Activated naive CD8-positive, alpha-beta T cell treated with anti-CD3 and anti-CD28 coated beads, Interleukin-2, amount 50 U/mL, for 24 hours (primary cell): ENCODE measurements at regions not wholly inside any gene's neighbourhood (a gene's known extent, or its start where the extent isn't known, plus 50 kb on each side); places are given as distances from the start of the nearest gene placed in this dataset.

Experiments used
- ATAC-seq: fragments of 150-1000 bp; cut with Tn5 transposase; one replicate; pipeline ENCODE4 v1.10.0; 2021
- DNase-seq: peaks from one replicate; pipeline ENCODE4 v3.0.0; 2021
- H3K27ac Mint-ChIP-seq: one replicate; pipeline ENCODE4 v1.8.0; 2021; ENCODE audit warnings: mild to moderate bottlenecking, mixed read lengths
- H3K27me3 Mint-ChIP-seq: one replicate; pipeline ENCODE4 v1.8.0; 2021; ENCODE audit warnings: mixed read lengths
- H3K36me3 Mint-ChIP-seq: one replicate; pipeline ENCODE4 v1.8.0; 2021; ENCODE audit warnings: low read depth, mixed read lengths
- H3K4me1 Mint-ChIP-seq: one replicate; pipeline ENCODE4 v1.8.0; 2021; ENCODE audit warnings: mixed read lengths
- H3K4me3 Mint-ChIP-seq: one replicate; pipeline ENCODE4 v1.8.0; 2021; ENCODE audit warnings: mild to moderate bottlenecking, moderate library complexity, mixed read lengths
- H3K9me3 Mint-ChIP-seq: one replicate; pipeline ENCODE4 v1.8.0; 2021; ENCODE audit warnings: mixed read lengths

DNA sequence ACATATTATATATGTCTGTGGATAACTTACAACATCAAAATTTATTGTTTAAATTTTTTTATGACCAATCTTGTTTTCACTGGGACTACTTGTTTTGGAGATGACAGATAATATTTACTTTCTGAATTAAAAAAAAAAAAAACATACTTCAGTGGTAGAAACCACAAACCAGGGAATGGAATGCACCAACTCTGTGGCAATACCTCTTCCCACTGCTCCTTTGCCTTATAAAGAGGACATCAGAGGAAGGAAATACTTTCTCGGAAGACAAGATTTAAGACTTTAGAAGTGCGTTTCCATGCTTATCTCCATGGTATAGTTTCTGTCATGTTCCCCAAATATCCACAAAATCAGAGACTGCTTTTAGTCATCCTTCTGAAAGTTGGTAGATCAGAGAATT lies 1241.1 kb upstream of the EYS start:
- Mint-ChIP-seq H3K27me3 (no peaks in the 10 kb centered on the region), H3K4me3 (no peak overlapping the region), H3K4me1 (no peaks in the 10 kb centered on the region), H3K36me3 (no peaks in the 10 kb centered on the region), H3K27ac (no peak overlapping the region), H3K9me3 (peaks cover 15% of the 10 kb centered on the region)
- DNase-seq, result no peak
- no peak for ATAC-seq

GRCh38 chr6:66940003-66940402 lies 1233.0 kb upstream of the EYS start:
- Mint-ChIP-seq H3K4me3 (no peak overlapping the region), H3K27me3 (no peaks in the 10 kb centered on the region), H3K4me1 (no peaks in the 10 kb centered on the region), H3K9me3 (peaks cover 11% of the 10 kb centered on the region), H3K36me3 (no peaks in the 10 kb centered on the region), H3K27ac (no peak overlapping the region)
- DNase-seq, result no peak
- ATAC-seq, result no peak

GRCh38 chr6:66937180-66937579 lies 1230.2 kb upstream of the EYS start:
- Mint-ChIP-seq H3K4me1 (no peaks in the 10 kb centered on the region), H3K27me3 (no peaks in the 10 kb centered on the region), H3K9me3 (peaks cover 7% of the 10 kb centered on the region), H3K4me3 (no peak overlapping the region), H3K36me3 (no peaks in the 10 kb centered on the region), H3K27ac (no peak overlapping the region)
- ATAC-seq (no peak), DNase-seq (no peak)

DNA sequence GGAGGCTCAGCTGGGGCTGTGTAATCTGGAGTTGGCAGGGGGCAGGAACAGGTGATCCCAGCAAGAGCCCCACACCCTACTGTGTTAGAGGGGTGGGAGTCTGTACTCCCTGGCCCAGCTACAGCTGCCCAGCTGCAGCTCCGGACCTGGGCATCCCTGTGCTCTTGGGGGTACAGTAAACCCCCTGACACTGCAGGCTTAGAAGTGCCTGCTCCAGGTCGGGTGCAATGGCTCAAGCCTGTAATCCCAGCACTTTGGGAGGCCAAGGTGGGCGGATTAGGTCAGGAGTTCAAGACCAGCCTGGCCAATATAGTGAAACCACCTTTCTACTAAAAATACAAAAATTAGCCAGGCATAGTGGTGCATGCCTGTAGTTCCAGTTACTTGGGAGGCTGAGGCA lies 1228.6 kb upstream of the EYS start:
- no peaks in the 10 kb centered on the region for H3K27me3 Mint-ChIP-seq
- no peak overlapping the region for H3K27ac Mint-ChIP-seq
- no peak for DNase-seq
- no peak overlapping the region for H3K4me3 Mint-ChIP-seq
- H3K36me3 Mint-ChIP-seq, result no peaks in the 10 kb centered on the region
- ATAC-seq, result no peak
- H3K4me1 Mint-ChIP-seq, result no peaks in the 10 kb centered on the region
- peaks cover 11% of the 10 kb centered on the region for H3K9me3 Mint-ChIP-seq

- Mint-ChIP-seq H3K27me3 (no peaks in the 10 kb centered on the region), H3K4me3 (no peak overlapping the region), H3K9me3 (peaks cover 27% of the 10 kb centered on the region), H3K27ac (no peak overlapping the region), H3K36me3 (no peaks in the 10 kb centered on the region), H3K4me1 (no peaks in the 10 kb centered on the region)
- DNase-seq (no peak), ATAC-seq (no peak)
Measured at GRCh38 chr6:66931787-66932186, 1224.8 kb upstream of the EYS start.

DNA sequence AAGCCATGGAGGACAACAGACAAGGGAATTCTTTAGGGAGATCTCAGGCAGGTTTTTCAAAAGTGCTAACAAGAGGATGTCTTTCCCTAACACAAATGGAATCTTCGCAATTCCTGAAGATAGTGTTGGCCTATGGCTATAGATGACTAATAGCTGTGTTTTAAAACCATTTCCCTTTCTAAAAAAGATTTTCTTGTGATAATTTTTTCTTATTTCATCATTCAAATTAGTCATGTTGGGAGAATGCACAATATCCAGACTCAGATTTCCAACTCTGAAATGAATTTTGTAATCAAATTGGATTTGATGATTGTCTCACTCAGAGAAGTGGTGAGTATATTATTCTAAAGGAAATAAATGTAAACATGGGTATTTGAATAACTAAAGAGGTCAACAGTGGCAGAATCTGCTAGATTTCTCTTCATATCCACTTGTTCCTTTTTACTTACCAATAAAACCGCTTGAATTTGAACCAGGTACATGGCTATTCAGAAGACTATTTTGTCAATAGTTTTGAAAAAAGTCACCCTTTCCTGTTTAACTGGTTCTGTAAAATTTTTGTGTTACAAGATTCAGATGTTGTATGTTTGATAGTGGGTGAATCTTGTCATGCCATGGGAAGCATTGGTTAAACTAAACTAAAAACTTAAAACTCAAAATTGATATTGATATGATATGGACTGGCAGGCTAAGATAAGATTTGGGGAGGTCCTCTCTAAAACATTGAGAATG lies 1223.7 kb upstream of the EYS start:
- DNase-seq (no peak), ATAC-seq (no peak)
- no peak overlapping the region for H3K4me3 Mint-ChIP-seq
- no peaks in the 10 kb centered on the region for H3K27me3 Mint-ChIP-seq
- H3K36me3 Mint-ChIP-seq, result no peaks in the 10 kb centered on the region
- peaks cover 29% of the 10 kb centered on the region for H3K9me3 Mint-ChIP-seq
- no peaks in the 10 kb centered on the region for H3K4me1 Mint-ChIP-seq
- H3K27ac Mint-ChIP-seq, result no peak overlapping the region

- H3K4me3 Mint-ChIP-seq, result no peak overlapping the region
- DNase-seq, result no peak
- peaks cover 47% of the 10 kb centered on the region for H3K9me3 Mint-ChIP-seq
- H3K27ac Mint-ChIP-seq, result no peak overlapping the region
- H3K4me1 Mint-ChIP-seq, result no peaks in the 10 kb centered on the region
- H3K27me3 Mint-ChIP-seq, result no peaks in the 10 kb centered on the region
- no peaks in the 10 kb centered on the region for H3K36me3 Mint-ChIP-seq
- ATAC-seq, result no peak
Measured at GRCh38 chr6:66926060-66926459, 1219.0 kb upstream of the EYS start.

DNA sequence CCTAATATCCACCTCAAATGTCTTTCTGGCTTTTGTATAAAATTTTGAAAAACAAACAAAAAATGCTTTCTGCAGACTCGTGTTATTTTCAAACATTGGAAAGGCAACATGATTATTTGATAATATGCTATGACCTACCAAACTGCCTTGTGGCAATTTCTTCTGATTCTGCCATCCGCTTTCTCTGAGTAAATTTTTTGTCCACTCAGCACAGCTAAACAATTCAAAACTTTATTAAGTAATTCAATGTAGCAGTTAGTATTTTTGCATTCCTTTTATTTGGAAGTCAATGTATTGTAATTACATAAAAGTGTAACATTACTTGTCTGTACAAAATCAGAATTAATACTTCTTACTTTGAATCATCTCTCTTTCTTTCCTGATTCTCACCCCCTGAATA lies 1206.6 kb upstream of the EYS start:
- H3K27me3 Mint-ChIP-seq, result no peaks in the 10 kb centered on the region
- no peaks in the 10 kb centered on the region for H3K36me3 Mint-ChIP-seq
- ATAC-seq (no peak), DNase-seq (no peak)
- H3K4me1 Mint-ChIP-seq, result no peaks in the 10 kb centered on the region
- H3K27ac Mint-ChIP-seq, result no peak overlapping the region
- H3K4me3 Mint-ChIP-seq, result no peak overlapping the region
- peaks cover 7% of the 10 kb centered on the region for H3K9me3 Mint-ChIP-seq

DNA sequence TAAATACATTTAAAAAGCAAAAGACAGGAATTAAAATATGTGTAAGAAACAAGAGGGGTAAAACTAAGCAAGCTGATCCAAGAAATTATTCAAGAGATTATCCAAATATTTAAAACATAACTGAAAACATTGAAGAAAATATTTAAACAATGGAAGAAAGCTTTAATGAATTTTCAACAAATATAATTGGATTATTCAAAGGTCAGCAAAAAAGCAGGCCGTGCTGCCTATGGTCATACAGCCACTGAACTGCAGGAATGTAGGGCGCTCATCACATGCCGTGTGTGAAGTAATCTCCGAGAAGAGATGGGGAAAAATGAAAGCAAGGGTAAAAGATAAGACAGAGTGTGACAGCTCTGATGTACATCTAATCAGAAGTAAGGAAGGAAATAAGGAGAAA lies 1195.4 kb upstream of the EYS start:
- Mint-ChIP-seq H3K36me3 (no peaks in the 10 kb centered on the region), H3K27ac (no peak overlapping the region), H3K27me3 (no peaks in the 10 kb centered on the region), H3K4me3 (no peak overlapping the region), H3K9me3 (peaks cover 12% of the 10 kb centered on the region), H3K4me1 (no peaks in the 10 kb centered on the region)
- no peak for ATAC-seq
- no peak for DNase-seq

- Mint-ChIP-seq H3K9me3 (peaks cover 25% of the 10 kb centered on the region), H3K27ac (no peak overlapping the region), H3K4me1 (no peaks in the 10 kb centered on the region), H3K27me3 (no peaks in the 10 kb centered on the region), H3K4me3 (no peak overlapping the region), H3K36me3 (no peaks in the 10 kb centered on the region)
- ATAC-seq (no peak), DNase-seq (no peak)
Measured at GRCh38 chr6:66900133-66901083, 1193.4 kb upstream of the EYS start.

DNA sequence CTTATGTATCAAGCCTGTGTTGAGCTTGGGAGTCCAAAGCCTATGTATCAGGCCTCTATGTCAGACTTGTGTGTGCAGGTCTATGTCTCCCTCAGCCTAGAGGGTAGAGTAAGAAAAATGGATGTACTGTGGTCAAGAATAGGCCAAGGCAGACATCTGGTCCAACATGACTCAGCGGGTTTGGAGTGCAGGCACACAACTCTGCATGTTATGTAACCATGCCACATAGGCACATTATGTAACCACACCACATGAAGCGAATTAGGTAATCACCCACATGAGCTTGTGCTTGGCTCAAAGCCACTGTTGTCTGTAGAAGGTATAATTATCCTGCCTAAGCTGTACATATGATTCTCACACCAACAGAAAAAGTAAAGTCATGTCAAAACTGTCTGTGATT lies 1190.5 kb upstream of the EYS start:
- ATAC-seq (no peak), DNase-seq (no peak)
- H3K4me3 Mint-ChIP-seq, result no peak overlapping the region
- no peaks in the 10 kb centered on the region for H3K4me1 Mint-ChIP-seq
- no peak overlapping the region for H3K27ac Mint-ChIP-seq
- H3K36me3 Mint-ChIP-seq, result no peaks in the 10 kb centered on the region
- H3K9me3 Mint-ChIP-seq, result peaks cover 33% of the 10 kb centered on the region
- no peaks in the 10 kb centered on the region for H3K27me3 Mint-ChIP-seq

DNA sequence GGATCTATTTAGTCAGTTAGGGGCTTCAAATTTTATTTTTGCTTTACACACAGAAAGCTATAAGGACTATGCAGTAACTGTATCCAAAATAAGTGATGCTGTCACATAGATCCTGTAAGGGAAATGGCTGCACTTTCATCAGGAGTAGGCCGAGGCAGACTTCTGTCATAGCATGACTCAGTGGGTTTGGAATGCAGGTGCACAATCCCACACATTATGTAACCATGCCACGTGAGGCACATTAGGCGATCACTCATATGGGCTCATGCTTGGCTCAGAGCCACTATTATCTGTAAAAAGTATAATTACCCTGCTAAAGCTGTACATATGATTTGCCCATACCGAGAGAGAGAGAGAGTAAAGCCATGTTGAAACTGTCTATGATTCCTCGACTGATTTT lies 1189.4 kb upstream of the EYS start:
- Mint-ChIP-seq H3K9me3 (peaks cover 28% of the 10 kb centered on the region), H3K4me1 (no peaks in the 10 kb centered on the region), H3K27ac (no peak overlapping the region), H3K36me3 (no peaks in the 10 kb centered on the region), H3K4me3 (no peak overlapping the region), H3K27me3 (no peaks in the 10 kb centered on the region)
- DNase-seq, result no peak
- ATAC-seq, result no peak

GRCh38 chr6:66883453-66883852 lies 1176.4 kb upstream of the EYS start:
- no peaks in the 10 kb centered on the region for H3K36me3 Mint-ChIP-seq
- DNase-seq (no peak), ATAC-seq (no peak)
- H3K4me3 Mint-ChIP-seq, result no peak overlapping the region
- H3K4me1 Mint-ChIP-seq, result no peaks in the 10 kb centered on the region
- H3K9me3 Mint-ChIP-seq, result peaks cover 12% of the 10 kb centered on the region
- H3K27me3 Mint-ChIP-seq, result no peaks in the 10 kb centered on the region
- no peak overlapping the region for H3K27ac Mint-ChIP-seq

GRCh38 chr6:66866801-66867200 lies 1159.8 kb upstream of the EYS start:
- no peaks in the 10 kb centered on the region for H3K36me3 Mint-ChIP-seq
- no peak for DNase-seq

DNA sequence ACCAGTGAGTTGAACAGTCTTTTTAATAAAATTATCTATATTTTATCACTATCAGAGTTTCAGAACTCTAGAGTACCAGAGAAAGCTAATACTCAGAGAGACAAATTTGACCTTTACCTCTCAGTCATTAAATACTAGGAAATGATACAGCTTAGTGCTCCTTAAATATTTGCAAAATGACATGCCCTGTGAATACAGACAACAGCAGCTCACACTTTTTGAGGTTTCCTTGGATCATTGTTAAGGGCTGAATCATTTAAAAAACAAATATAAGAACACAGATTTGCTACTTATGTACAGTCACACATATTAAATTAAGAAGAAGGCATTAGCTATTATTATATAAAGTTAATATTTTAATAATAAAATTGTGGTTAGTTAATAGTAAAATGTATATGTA lies 1158.7 kb upstream of the EYS start:
- H3K27ac Mint-ChIP-seq, result no peak overlapping the region

More at GRCh38 chr6:66866801-66867200, 1159.8 kb upstream of the EYS start:
- Mint-ChIP-seq H3K9me3 (peaks cover 9% of the 10 kb centered on the region), H3K4me1 (no peaks in the 10 kb centered on the region), H3K27ac (no peak overlapping the region), H3K27me3 (no peaks in the 10 kb centered on the region), H3K4me3 (no peak overlapping the region)
- ATAC-seq, result no peak

More for the DNA sequence above, 1158.7 kb upstream of the EYS start:
- Mint-ChIP-seq H3K27me3 (no peaks in the 10 kb centered on the region), H3K36me3 (no peaks in the 10 kb centered on the region), H3K4me3 (no peak overlapping the region), H3K9me3 (peaks cover 15% of the 10 kb centered on the region), H3K4me1 (no peaks in the 10 kb centered on the region)
- DNase-seq (no peak), ATAC-seq (no peak)
